NCI-H1417 treated with DMSO at 0.1 percent for 48 hours (cell line): ENCODE measurements at regions not wholly inside any gene's neighbourhood (a gene's known extent, or its start where the extent isn't known, plus 50 kb on each side); places are given as distances from the start of the nearest gene placed in this dataset.

Experiments
- DNase-seq: peaks from one replicate; lab custom pipeline; 2025; lab: John Stamatoyannopoulos, UW

DNA sequence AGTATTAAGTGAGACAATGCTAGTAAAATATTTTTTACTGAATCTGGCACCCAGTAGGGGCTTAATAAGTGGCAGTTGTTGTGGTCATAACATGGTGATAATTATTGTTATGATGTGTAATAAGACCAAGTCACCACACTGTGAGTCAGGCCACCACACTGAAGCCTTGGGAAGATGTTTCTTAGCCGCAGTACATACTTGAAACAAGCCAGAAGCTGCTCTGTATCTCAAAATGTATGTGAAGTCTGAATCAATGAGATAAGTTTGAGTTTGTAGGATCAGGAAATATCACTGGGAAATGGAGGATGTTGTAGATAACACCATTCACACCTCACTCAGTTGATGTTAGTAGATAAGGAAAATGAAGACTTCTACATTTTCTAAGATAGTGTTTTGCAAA lies 51.3 kb upstream of the PTPN3 start:
- no peak for DNase-seq

DNA sequence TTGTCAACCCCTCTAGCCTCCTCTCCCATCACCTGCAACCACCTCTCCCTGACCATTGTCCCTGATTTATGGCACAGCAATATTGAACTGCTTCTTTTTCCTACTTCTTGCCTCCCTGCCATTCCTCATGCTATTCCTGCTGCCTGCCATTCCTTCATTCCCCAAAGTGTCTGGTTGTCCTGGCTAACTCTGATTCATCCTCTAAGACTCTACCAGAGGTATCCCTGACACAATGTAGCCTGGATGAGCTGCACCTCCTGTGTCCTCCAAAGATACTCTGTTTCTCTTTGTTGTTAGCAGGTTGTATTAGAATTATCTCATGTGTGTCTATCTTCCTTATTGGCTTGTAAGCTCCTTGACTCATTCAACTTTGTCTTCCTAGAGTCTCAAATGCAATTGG lies 53.5 kb upstream of the PTPN3 start:
- DNase-seq = no peak

DNA sequence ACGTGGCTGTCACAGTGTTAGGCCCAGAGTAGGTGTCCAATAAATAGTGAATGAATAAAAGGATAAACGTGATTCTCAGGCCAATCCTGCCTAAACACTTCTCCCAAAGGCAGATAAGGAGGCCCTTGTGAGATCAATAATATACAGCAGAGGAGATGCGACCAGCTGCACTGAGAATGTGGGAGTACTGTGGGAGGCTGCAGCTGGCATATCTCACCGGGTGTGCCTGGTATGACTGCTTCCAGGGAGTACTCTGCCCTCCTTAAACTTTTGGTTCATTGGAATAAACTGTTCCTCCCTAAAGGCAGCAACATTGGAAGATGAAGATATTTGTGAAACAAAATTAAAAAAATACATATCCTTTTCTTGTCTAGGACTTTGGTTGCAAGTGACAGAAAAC lies 57.1 kb upstream of the PTPN3 start:
- no peak for DNase-seq

DNA sequence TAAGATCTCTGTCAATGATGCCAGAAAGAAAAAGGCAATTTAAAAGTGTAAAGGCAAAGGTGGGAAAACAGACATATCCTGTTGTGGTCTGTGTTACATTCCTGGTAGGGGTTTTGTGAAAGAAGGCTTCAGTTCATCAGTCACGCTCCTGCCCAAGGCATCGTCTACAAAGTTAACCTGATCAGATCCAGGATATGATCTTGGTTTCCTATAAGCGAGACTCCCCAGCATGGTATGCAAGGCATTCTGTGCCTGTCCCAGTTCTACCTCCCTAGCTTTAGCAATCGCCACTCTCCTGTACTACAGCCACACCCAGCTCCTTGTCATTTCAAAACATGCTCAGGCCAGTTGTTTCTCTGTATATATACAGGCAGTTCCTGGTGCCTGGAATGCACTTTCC lies 58.0 kb upstream of the PTPN3 start:
- no peak for DNase-seq

GRCh38 chr9:109556786-109557185 lies 58.7 kb upstream of the PTPN3 start:
- DNase-seq = no peak

DNA sequence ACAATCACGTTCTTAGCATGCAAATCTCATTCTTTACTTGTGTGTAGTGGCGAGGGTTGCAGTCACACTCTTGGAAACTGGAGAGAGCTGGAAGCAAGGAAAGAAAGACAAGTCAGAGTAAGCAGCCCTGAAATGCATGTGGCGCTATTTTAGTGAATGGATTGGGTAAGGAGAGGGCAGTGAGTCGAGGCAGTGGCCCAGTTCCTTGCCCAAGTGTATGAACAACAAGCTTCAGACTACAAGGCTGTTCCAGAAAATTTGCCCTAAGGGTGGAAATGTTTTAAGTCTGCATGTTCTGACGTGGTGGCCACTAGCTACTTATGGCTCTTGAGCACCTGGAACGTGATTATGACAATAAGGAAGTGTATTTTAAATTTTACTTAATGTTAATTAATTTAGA lies 59.4 kb upstream of the PTPN3 start:
- no peak for DNase-seq

DNA sequence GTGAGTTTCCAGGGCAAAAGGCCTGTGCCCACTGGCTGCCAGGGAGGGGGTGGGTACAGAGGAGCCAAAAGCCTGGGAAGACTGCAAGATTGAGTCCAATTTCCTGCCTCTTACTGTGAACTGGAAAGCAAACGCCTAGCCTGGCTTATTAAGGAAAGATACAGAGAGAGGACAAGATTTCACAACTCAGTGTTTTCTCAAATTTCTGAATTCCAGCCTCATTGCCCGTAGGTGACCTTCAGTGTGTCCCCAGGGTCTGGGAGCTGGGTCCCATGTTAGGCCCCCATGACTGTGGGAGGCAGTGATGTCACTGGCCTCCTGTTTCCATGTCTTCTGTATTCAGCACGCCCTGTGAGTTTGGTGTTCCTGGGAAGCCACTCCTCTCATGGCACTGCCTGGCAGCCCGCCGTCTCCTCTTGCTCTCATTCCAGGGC lies 60.6 kb upstream of the PTPN3 start:
- no peak for DNase-seq

DNA sequence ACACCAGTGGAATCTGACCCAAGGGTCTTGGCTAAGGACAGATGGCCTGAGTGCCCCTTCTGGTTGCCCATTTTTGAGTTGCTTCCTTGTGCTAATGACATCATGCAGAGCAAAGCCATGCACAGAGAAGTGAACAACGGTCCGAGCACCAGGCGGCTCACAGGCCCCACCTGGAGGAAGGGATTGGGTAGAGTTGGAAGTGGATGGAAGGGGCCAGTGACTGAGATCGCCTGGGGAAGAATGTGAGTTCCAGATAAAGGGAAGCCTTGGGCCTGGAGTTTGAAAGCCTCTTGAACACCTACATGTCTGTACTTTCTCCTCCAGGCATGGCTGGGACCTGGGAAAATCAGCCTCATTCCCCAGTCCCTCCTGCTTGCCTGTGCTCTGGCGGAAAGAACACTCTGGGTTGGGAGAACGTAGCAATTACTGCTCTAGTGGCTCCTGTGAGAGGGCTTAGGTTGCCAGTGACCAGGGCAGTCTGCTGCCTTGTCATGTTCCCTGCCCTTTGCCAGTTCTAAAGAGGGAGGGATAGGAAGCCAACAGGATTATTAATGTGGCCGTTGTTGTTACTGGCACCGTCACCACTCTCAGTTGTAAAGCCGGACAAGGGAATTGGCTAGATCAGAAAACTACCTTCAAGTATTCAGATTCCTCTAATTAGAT lies 62.5 kb upstream of the PTPN3 start:
- no peak for DNase-seq

GRCh38 chr9:109561137-109561536 lies 63.0 kb upstream of the PTPN3 start:
- no peak for DNase-seq

DNA sequence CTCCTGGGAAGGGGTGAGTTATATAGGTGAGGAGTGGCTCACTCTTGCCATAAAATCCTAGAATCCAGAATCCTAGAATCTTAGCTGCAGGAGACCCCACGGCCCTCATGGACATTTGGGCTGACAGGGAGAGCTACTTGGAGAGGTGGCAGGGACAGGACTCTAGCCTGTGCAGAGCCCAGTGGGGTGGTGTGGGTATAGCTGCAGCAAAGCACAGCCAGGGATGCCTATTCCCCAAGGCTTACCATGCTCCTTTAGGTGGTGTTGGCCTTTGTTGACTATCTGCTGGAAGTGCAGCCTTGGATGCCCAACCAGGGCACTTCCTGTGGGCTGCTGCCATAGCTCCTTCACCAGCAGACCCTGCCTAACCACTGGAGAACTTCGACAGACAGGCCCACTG lies 70.0 kb upstream of the PTPN3 start:
- DNase-seq = no peak

DNA sequence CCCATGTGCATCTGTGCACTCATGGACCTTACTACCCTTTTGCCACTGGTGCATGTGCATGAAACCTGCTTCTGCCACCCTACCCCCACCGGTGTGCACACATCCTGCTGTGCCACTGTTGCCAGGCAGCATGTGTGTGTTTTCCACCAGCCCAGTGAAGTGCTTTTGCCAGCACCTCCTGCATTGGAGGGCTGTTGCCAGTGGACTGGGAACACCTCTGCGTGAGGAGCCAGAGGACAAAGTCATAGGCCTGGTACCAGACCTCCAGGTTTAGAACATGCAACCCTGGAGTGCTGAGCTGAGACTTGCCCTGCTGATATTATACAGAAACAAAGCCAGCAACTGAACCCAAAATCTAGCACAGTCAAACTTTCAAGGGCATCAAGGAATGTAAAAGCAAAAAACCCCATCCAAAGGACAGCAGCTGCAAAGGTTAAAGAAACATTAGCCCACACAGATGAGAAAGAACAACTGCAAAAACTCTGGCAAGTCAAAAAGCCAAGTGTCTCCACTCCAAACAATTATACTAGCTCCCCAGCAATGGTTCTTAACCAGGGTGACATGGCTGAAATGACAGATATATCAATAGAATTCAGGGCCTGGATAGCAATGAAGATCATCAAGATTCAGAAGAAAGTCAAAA lies 70.6 kb upstream of the PTPN3 start:
- no peak for DNase-seq

DNA sequence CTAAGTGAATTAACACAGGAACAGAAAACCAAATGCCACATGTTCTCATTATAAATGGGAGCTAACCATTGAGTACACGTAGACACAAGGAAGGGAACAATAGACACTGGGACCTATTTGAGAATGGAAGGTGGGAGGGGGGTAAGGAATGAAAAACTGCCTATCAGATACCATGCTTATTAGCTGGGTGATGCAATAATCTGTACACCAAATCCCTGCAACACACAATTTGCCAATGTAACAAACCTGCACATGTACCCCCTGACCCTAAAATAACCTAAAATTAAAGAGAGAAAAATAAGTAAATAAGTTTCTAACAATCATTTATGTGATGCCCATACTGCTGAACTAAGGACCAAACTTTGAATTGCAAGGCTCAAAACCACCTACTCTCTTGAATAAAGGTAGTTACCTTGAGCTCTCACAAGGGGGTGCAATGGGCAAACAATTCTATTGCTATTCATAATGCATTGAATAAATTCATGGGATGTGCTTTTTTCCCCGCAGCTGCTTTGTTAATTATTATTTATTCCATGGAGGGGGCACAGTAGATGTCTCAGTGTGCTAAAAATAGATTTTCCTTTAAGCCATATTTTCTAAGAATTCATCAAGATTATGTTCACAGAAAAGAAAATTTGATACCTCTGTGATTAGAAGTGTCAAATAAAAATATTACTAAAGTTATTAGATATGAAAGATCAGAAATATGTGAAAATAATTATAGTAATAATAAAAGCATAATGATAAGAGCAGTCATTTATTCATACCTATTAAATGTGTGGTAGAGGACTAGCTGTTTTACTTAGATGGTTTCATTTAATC lies 76.2 kb upstream of the PTPN3 start:
- peak; percentile 45 for DNase-seq

GRCh38 chr9:109576762-109577161 lies 78.7 kb upstream of the PTPN3 start:
- DNase-seq = no peak

DNA sequence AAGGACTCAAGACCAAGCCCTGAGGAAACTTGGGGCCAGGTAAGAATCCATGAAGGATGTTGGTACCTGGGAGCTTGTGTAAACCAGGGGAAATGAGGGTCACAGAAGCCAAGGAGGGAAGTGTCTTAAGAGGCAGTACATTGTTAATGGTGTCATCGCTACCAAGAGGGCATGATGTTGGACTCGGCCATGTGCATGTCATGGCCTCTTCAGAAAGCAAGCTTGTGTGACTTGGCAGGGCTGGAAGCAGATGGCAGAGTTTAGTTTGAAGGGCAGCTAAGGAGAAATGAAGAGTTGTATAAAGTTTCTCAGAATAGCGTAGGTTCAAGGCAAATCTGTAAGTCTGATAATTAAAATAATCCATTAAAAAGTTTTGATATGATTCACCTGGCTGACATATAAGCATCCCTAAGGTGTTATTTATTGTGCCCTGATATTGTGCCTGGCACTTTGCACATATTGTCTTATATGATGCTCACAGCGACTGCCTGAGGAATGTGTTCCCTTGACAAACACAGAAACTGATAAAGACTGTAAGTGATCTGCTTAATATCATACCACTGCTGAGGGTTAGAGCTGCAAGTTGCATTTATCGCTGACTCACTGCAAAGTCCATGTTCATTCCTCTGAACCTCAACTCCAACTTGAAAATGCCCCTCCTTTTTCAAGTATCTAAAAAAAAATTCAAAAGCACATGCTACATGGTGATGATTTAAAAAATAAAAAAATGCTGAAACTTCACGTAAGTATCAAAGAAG lies 81.3 kb upstream of the PTPN3 start:
- DNase-seq = no peak

DNA sequence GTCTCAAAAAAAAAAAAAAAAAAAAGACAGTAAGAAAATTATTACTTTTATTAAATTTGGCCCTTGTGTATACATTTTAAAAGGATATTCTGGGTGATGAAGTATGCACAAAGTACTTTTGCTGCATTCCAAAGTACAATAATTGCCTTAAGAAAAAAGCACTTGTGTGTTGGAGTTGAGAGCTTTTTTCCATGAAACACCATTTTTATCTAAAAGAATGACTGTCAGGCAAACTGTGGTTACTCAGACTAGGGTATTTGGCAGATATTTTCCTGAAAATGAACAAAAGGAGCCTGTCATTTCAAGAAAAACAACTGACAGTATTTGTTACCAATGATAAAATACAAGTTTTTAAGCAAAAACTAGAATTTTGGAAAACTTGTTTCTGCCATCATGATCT lies 84.3 kb upstream of the PTPN3 start:
- DNase-seq = no peak

- DNase-seq = no peak
These were observed 86.1 kb upstream of the PTPN3 start for GRCh38 chr9:109584205-109584604.

DNA sequence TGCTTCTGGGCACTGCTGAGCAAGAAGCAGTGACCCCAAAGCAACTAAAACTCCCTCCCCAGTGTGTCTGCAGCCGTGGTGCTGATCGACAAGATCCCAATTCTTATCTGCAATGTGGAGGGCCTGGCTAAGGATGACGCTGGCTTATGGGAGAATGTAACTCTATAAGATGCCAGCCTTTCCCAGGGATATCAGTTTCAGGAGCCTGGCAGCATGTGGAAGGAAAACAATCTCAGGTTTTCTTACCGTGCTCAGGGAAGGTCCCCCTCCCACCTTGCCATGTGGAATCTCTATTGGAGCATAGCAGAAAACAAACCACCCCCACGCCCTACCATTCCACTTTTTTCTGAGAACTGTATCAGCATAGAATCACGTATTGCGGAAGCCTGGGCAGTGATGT lies 87.7 kb upstream of the PTPN3 start:
- no peak for DNase-seq

DNA sequence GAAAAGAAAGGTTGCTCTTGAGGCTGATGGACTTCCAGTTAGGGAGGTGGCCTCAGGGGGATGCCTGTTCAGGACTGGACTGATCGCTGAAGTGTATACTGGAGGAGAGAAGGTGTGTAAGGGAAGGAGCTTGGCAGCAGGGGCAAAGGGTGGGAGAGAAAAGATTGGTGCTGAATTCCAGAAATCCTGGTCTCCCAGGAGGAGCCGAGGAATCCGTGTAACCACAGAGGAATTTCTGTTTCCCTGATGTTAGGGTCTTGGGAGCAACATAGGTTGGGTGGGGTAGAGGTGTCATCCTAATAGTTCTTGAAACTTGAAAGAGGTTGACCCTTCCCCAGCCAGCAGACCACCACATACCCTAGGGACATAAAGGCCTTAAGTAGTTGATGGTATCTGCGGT lies 88.9 kb upstream of the PTPN3 start:
- no peak for DNase-seq

DNA sequence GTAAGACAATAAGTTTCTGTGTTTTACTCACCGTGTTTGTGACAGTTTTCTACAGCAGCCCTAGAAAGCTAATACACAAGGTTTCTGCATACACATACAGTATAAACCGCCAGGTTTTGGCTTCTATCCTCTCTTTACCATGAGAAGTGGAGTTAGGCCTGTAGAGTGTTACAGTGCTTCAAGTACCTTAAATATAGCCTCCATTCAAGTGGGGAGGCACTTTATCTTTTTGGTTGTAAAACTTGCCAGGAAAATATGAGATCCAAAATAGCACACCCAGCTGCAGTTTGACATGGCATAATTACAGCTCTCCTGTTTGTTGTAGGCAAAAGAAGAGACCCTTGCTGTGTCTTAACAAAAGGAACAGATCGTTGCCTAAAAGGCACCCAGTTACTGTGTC lies 90.3 kb upstream of the PTPN3 start:
- DNase-seq = peak; percentile 69

GRCh38 chr9:109590966-109591365 lies 92.9 kb upstream of the PTPN3 start:
- no peak for DNase-seq

DNA sequence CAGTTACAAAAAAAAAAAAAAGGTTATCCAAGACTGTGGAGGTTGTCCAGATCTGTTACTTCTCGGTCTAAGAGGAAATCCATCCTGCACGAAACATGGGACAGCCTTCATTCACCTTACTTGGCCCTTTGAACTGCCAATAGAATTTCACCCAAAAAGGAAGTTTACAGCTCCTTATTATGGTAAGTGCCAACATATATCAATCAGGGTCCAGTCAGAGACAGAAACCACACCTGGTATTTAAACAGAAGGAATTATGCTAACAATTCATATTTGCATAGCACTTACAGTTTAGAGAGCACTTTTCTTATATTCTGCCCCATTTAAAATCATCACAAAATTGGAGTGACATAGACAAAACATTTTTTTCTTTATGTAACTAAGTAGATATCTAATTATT lies 93.6 kb upstream of the PTPN3 start:
- no peak for DNase-seq

DNA sequence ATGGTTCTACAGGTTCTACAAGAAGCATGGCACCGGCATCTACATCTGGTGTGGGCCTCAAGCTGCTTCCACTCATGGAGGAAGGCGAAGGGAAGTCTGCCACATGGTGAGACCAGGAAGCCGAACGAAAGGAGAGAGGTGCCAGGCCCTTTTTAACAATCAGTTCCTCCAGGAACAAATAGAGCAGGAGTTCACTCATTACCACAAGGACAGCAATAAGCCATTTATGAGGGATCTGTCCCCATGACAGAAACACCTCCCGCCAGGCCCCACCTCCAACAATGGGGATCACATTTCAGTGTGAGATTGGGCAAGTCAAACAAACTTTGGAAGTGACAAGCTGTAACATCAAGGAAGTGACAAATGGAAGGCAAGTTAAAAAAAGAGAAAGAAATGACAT lies 95.5 kb upstream of the PTPN3 start:
- DNase-seq = no peak

- DNase-seq = no peak
These were observed 99.4 kb upstream of the PTPN3 start for GRCh38 chr9:109597496-109597895.
